Fibroblast of lung (primary cell): ENCODE measurements at regions not wholly inside any gene's neighbourhood (a gene's known extent, or its start where the extent isn't known, plus 50 kb on each side); places are given as distances from the start of the nearest gene placed in this dataset.

ENCODE experiments used
- DNase-seq, 2 donors: peaks; one replicate each; pipeline versions ENCODE4 v3.0.0 to v3.0.0-alpha.2; 2010; ENCODE audit warnings: low read depth in 2 of 2
- H2AFZ ChIP-seq: 2 replicates; pipeline ENCODE4 v1.5.1; 2012; ENCODE audit warnings: low read length, control low read depth, inconsistent platforms
- H3K27ac ChIP-seq: 2 replicates; pipeline ENCODE4 v1.5.1; 2011; ENCODE audit warnings: low read length, control low read depth; ENCODE audit not compliant: insufficient read depth
- H3K27me3 ChIP-seq: 2 replicates; pipeline ENCODE4 v1.5.1; 2011; ENCODE audit warnings: mild to moderate bottlenecking, low read length; ENCODE audit not compliant: control insufficient read depth, insufficient read depth
- H3K36me3 ChIP-seq: 2 replicates; pipeline ENCODE4 v1.5.1; 2011; ENCODE audit warnings: low read length; ENCODE audit not compliant: control insufficient read depth, insufficient read depth
- H3K4me1 ChIP-seq: 2 replicates; pipeline ENCODE4 v1.5.1; 2011; ENCODE audit warnings: low read length; ENCODE audit not compliant: control insufficient read depth, insufficient read depth; ENCODE audit errors: extremely low read depth
- H3K4me2 ChIP-seq: 2 replicates; pipeline ENCODE4 v1.5.1; 2011; ENCODE audit warnings: low read length, control low read depth; ENCODE audit not compliant: insufficient read depth; ENCODE audit errors: extremely low read depth
- H3K4me3 ChIP-seq, 4 experiments: fragments of 200-600 bp in 1 of 4; sonication (generic) in 1 of 4; replicated peaks in 1 of 4; 2 replicates each; pipeline ENCODE4 v1.5.1; 2011 to 2016; ENCODE audit warnings: low read length in 4 of 4, low read depth in 3 of 4, mild to moderate bottlenecking in 3 of 4, control low read depth in 2 of 4, inconsistent platforms in 1 of 4, mixed read lengths in 1 of 4; ENCODE audit not compliant: insufficient read depth in 1 of 4; ENCODE audit errors: control extremely low read depth in 1 of 4
- H3K79me2 ChIP-seq: 2 replicates; pipeline ENCODE4 v1.5.1; 2012; ENCODE audit warnings: mild to moderate bottlenecking, low read length, inconsistent platforms; ENCODE audit not compliant: control insufficient read depth, insufficient read depth
- H3K9ac ChIP-seq: 2 replicates; pipeline ENCODE4 v1.5.1; 2011; ENCODE audit warnings: mild to moderate bottlenecking, low read length, control low read depth; ENCODE audit not compliant: insufficient read depth
- H3K9me3 ChIP-seq: 2 replicates; pipeline ENCODE4 v1.5.1; 2012; ENCODE audit warnings: low read depth, low read length; ENCODE audit not compliant: control insufficient read depth, insufficient read depth
- H4K20me1 ChIP-seq: 2 replicates; pipeline ENCODE4 v1.5.1; 2011; ENCODE audit warnings: low read length; ENCODE audit not compliant: control insufficient read depth, insufficient read depth; ENCODE audit errors: extremely low read depth
- EZH2 ChIP-seq: IDR thresholded peaks from 2 replicates; pipeline ENCODE4 v1.5.1; 2012; ENCODE audit warnings: low read length, control low read depth, mild to moderate bottlenecking; ENCODE audit errors: missing control alignments
- TF ChIP-seq, protein P1 (sequence below), 2 donors: IDR thresholded peaks in 1 of 2; conservative IDR thresholded peaks in 1 of 2; 1 replicate in 1 of 2; 2 replicates in 1 of 2; pipeline ENCODE4 v1.5.1; 2011 to 2012; ENCODE audit warnings: low read length in 2 of 2, control low read depth in 1 of 2, inconsistent platforms in 1 of 2, low read depth in 1 of 2, mild to moderate bottlenecking in 1 of 2

- H4K20me1 ChIP-seq, result no peaks in the 10 kb centered on the region
- no peaks in the 10 kb centered on the region for H3K27me3 ChIP-seq
- no peak overlapping the region for H3K4me2 ChIP-seq
- TF ChIP-seq EZH2, result no peak
- TF ChIP-seq, protein P1, sequence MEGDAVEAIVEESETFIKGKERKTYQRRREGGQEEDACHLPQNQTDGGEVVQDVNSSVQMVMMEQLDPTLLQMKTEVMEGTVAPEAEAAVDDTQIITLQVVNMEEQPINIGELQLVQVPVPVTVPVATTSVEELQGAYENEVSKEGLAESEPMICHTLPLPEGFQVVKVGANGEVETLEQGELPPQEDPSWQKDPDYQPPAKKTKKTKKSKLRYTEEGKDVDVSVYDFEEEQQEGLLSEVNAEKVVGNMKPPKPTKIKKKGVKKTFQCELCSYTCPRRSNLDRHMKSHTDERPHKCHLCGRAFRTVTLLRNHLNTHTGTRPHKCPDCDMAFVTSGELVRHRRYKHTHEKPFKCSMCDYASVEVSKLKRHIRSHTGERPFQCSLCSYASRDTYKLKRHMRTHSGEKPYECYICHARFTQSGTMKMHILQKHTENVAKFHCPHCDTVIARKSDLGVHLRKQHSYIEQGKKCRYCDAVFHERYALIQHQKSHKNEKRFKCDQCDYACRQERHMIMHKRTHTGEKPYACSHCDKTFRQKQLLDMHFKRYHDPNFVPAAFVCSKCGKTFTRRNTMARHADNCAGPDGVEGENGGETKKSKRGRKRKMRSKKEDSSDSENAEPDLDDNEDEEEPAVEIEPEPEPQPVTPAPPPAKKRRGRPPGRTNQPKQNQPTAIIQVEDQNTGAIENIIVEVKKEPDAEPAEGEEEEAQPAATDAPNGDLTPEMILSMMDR (conservative IDR thresholded peaks at IDR 0.05 in 1 of 2, IDR thresholded peaks at IDR 0.05 in 1 of 2; ENCODE audit: low read depth in 1 of 2, low read length in 2 of 2), result no peak
- H3K79me2 ChIP-seq, result no peaks in the 10 kb centered on the region
- H3K36me3 ChIP-seq, result no peaks in the 10 kb centered on the region
- H3K27ac ChIP-seq, result no peak overlapping the region
- no peak overlapping the region for H2AFZ ChIP-seq
- no peaks in the 10 kb centered on the region for H3K4me1 ChIP-seq
- no peaks in the 10 kb centered on the region for H3K9me3 ChIP-seq
- no peak overlapping the region for H3K4me3 ChIP-seq
- DNase-seq, result no peak
- H3K9ac ChIP-seq, result no peak overlapping the region
Observed at GRCh38 chr9:119432428-119432827, 63.2 kb upstream of the BRINP1 start.

DNA sequence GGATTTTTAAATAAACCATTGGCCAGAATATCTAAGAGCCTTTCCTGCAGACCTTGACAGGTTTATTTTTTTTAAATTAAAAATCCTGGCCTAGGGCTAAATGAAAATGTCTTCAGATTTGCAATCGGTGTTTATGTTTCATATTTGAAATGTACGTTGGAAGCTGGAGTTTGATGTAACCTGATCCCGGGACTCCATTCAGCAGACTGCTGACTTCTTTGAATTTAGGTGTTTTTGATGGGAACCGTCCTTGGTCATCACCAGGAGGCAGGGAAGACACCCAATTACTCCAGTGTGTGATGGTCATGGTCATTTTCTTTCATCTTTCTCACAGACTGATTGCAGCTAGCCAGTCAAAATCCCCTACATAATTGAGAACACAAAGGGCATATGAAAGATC is 60.1 kb upstream of the BRINP1 start:
- no peak overlapping the region for H3K4me2 ChIP-seq
- no peaks in the 10 kb centered on the region for H4K20me1 ChIP-seq
- no peaks in the 10 kb centered on the region for H3K79me2 ChIP-seq
- no peak overlapping the region for H3K9ac ChIP-seq
- no peaks in the 10 kb centered on the region for H3K27me3 ChIP-seq
- no peak for DNase-seq
- no peaks in the 10 kb centered on the region for H3K4me1 ChIP-seq
- no peak overlapping the region for H3K27ac ChIP-seq
- H3K9me3 ChIP-seq, result no peaks in the 10 kb centered on the region
- no peaks in the 10 kb centered on the region for H3K36me3 ChIP-seq
- TF ChIP-seq, protein P1 (conservative IDR thresholded peaks at IDR 0.05 in 1 of 2, IDR thresholded peaks at IDR 0.05 in 1 of 2; ENCODE audit: low read depth in 1 of 2, low read length in 2 of 2), result no peak
- TF ChIP-seq EZH2, result no peak
- H3K4me3 ChIP-seq, result no peak overlapping the region
- no peak overlapping the region for H2AFZ ChIP-seq

DNA sequence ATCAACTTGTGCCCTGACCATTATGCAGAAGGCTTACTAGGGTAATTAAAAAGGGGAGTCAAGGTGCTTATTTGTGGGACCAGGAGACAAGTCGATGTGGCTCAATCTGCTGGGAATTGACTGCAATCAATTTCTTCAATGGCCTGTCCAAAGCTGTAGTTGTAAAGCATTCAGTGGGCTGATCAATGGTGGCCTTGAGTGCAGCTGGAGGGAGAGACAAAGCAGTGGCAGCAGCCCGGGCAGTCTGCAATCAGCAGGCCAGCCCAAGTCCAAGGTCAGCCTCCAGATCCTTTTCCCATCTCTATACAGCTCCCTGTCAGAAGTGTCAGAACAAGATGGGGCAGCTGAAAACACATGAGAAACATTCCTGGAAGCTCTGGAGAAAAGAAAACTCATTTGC is 51.0 kb upstream of the BRINP1 start:
- no peak for DNase-seq
- H3K9me3 ChIP-seq, result no peaks in the 10 kb centered on the region
- H3K4me3 ChIP-seq, result no peak overlapping the region
- no peaks in the 10 kb centered on the region for H3K79me2 ChIP-seq
- no peak overlapping the region for H3K4me2 ChIP-seq
- no peaks in the 10 kb centered on the region for H3K36me3 ChIP-seq
- TF ChIP-seq, protein P1 (conservative IDR thresholded peaks at IDR 0.05 in 1 of 2, IDR thresholded peaks at IDR 0.05 in 1 of 2; ENCODE audit: low read depth in 1 of 2, low read length in 2 of 2), result no peak
- no peak for TF ChIP-seq EZH2
- no peaks in the 10 kb centered on the region for H3K27me3 ChIP-seq
- no peak overlapping the region for H3K9ac ChIP-seq
- H3K27ac ChIP-seq, result no peak overlapping the region
- H2AFZ ChIP-seq, result no peak overlapping the region
- H3K4me1 ChIP-seq, result no peaks in the 10 kb centered on the region
- no peaks in the 10 kb centered on the region for H4K20me1 ChIP-seq
